Non-pigmented ciliary epithelial cell (primary cell): ENCODE measurements at regions not wholly inside any gene's neighbourhood (a gene's known extent, or its start where the extent isn't known, plus 50 kb on each side); places are given as distances from the start of the nearest gene placed in this dataset.
"Not testable (repeated sequence)": the region's sequence is repeated elsewhere in the genome, so short reads cannot be mapped to it uniquely, and the experiment has no call there.

Experiments
- DNase-seq: peaks from one replicate; pipeline ENCODE4 v3.0.0-alpha.2; 2010; ENCODE audit warnings: low read depth

- no peak for DNase-seq
Measured at GRCh38 chr13:34166406-34166805, 348.5 kb downstream of the RFC3 start.

- DNase-seq = no peak
Measured at GRCh38 chr13:34167347-34167746, 349.4 kb downstream of the RFC3 start.

- no peak for DNase-seq
Measured at GRCh38 chr13:34172048-34172447, 354.1 kb downstream of the RFC3 start.

GRCh38 chr13:34174671-34175145, 356.8 kb downstream of the RFC3 start:
- peak; percentile 14 for DNase-seq

- DNase-seq = no peak
Measured at GRCh38 chr13:34175551-34175950, 357.6 kb downstream of the RFC3 start.

GRCh38 chr13:34176633-34177032, 358.7 kb downstream of the RFC3 start:
- no peak for DNase-seq

- peak; percentile 32 for DNase-seq
Measured at GRCh38 chr13:34179481-34179880, 361.5 kb downstream of the RFC3 start.

- no peak for DNase-seq
Measured at GRCh38 chr13:34179927-34180326, 362.0 kb downstream of the RFC3 start.

- DNase-seq = not testable (repeated sequence)
Measured at GRCh38 chr13:34181256-34181655, 363.3 kb downstream of the RFC3 start.

GRCh38 chr13:34189946-34190345, 372.0 kb downstream of the RFC3 start:
- DNase-seq = no peak

- DNase-seq = peak; percentile 51
Measured at GRCh38 chr13:34201050-34201913, 383.3 kb downstream of the RFC3 start.

- peak; percentile 82 for DNase-seq
Measured at GRCh38 chr13:34207334-34207733, 389.4 kb downstream of the RFC3 start.

- DNase-seq = no peak
Measured at GRCh38 chr13:34207872-34208271, 389.9 kb downstream of the RFC3 start.

GRCh38 chr13:34208336-34208735, 390.4 kb downstream of the RFC3 start:
- no peak for DNase-seq

GRCh38 chr13:34210341-34210740, 392.4 kb downstream of the RFC3 start:
- DNase-seq = no peak

GRCh38 chr13:34214686-34215085, 396.7 kb downstream of the RFC3 start:
- DNase-seq = no peak

- DNase-seq = no peak
Measured at GRCh38 chr13:34216256-34216655, 398.3 kb downstream of the RFC3 start.

GRCh38 chr13:34217343-34218025, 399.5 kb downstream of the RFC3 start:
- no peak for DNase-seq

GRCh38 chr13:34223984-34224383, 406.0 kb downstream of the RFC3 start:
- DNase-seq = no peak

- DNase-seq = no peak
Measured at GRCh38 chr13:34224877-34225276, 406.9 kb downstream of the RFC3 start.

- no peak for DNase-seq
Measured at GRCh38 chr13:34230271-34230670, 412.3 kb downstream of the RFC3 start.

- DNase-seq = no peak
Measured at GRCh38 chr13:34241332-34241731, 423.4 kb downstream of the RFC3 start.

- DNase-seq = no peak
Measured at GRCh38 chr13:34243403-34243802, 425.5 kb downstream of the RFC3 start.
